8988T (cell line): ENCODE measurements at regions not wholly inside any gene's neighbourhood (a gene's known extent, or its start where the extent isn't known, plus 50 kb on each side); places are given as distances from the start of the nearest gene placed in this dataset.
"Not testable (repeated sequence)": the region's sequence is repeated elsewhere in the genome, so short reads cannot be mapped to it uniquely, and the experiment has no call there.

Experiments
- DNase-seq: peaks from one replicate; pipeline ENCODE4 v3.0.0; 2011

DNA sequence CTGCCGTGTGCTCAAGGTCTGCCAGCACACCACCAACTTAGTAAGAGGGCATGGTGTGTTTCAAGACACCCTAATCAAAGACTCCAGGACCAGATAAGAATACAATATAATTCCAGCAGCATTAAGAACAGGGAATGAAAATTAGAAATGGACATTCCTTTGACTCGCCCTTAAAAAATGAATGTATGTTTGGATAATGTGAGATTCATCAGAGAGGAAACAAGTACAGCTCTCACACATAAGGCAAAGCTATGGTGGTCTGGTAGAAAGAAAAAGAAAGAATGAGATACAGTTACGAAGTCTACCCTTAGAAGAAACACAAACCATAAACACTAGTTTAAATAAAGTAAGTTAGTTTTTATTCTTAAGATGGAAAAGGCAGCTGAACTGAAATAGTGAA is 174.8 kb upstream of the ANK3 start:
- DNase-seq = no peak

GRCh38 chr10:60560451-60560850 is 170.8 kb upstream of the ANK3 start:
- no peak for DNase-seq

DNA sequence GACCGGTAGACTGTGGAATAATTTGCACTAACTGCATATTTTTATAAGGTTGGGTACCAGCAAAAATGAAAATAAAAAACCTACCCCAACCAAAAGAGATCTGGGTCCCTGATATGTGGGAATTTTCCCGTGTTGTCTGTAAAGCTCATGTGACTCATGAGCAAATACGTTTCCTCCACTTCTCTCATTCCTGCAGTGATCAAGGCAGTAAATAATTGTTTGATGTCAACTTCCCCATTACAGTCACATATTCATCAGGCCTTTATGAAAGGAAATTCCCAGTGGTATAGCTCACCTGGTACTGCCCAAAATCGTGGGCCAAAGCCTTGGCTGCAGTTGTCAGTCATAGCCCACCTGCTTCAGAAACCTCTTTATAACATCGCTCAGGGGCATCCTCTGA is 166.0 kb upstream of the ANK3 start:
- no peak for DNase-seq

DNA sequence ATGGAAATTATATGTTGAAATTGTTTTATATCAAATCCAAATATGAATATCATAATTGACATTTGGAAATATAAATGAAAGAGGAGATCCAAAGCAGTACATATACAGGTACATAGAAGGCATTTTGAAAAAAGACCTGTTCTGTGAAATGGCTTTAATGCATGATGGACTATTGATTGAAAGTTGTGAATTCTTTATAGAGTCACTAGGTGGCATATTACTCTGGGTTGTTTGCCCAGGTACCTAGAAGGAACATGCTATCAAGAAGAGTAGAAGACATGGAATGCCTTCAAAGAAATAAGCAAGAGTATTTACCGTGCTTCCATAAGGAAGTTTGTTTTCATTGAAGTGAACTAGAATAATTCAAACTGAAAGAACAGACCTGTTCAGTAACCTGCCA is 160.0 kb upstream of the ANK3 start:
- DNase-seq = no peak

DNA sequence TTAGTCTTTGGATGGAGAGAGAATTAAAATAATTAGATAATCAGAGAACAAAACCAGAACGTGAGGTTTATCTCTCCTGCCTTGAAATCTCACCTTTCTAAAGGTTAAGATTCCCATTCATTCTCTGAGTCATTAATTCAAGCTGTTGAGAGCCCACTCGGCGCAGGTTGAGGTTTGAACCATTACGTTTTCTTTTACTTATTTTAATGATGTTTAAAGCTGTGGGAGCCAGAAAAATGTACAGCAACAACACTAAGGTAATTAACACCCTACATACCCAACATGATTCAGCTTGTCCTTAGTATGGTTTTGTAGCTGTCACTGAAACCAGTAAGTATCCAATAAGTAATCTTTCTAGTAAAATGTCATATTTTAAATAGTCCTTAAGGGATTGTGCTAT is 153.0 kb upstream of the ANK3 start:
- no peak for DNase-seq

- DNase-seq = no peak
Measured at GRCh38 chr10:60541451-60541850, 151.8 kb upstream of the ANK3 start.

DNA sequence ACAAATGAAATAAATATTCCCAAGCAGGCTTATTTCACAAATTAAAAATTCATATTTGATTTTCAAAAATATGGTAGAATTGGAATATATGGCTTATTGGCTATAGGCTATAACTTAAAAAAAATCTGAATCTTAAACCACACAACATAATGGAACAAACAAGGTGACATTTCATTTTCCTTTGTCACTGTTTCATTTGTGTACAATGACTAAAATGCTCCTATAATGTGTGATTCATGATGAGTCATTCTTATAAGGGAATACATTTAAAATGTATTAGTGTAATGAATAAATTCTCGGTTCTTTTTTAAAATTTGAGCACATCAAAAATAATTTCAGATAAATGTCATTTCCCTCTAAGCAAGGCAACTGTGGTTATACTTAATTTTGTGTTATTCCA is 148.0 kb upstream of the ANK3 start:
- DNase-seq = no peak

DNA sequence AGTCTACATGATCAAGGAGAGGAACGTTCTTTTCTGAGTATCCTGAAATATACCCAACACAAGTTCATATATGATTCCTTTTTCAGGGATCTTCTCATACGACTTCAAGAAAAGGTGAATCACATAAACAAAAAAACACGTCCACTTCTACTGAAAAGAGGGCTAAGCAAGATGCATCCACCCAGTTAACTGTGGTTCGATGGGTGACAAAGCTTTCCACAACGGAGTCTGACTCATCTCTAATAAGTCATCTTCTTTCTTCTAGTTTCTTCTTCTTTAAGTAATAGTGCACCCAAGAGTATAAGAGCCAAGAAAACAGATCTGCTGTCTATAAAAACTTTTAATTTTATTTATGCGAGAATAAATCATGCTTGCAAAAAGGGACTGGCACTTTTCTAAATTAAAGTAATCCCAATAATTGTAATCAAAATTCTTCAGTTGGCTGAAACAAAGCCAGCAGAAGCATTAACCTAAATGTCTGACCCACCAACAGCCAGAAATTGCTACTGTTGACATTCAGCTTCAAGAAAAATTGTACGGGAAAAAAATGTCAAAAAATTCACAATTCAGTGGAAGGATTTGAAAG is 146.9 kb upstream of the ANK3 start:
- no peak for DNase-seq

DNA sequence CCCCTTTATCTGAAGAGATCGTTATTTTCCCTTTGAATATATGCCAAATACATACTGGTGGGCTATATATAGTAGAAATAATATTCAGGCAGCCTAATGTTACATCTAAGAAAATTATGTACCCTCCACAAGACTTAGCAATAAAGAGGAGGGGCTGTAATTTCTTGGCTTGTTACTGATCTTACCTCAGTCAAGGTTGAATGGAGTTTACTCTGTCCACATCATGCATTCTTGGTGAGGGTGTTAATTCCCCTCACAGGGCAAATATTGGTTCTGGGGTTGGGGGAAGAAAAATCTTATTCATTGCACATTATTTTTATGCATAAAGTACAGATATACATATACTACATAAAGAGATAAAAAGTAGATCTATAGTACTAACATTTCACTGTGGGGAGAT is 145.8 kb upstream of the ANK3 start:
- no peak for DNase-seq

- no peak for DNase-seq
Measured at GRCh38 chr10:60534761-60535389, 145.2 kb upstream of the ANK3 start.

DNA sequence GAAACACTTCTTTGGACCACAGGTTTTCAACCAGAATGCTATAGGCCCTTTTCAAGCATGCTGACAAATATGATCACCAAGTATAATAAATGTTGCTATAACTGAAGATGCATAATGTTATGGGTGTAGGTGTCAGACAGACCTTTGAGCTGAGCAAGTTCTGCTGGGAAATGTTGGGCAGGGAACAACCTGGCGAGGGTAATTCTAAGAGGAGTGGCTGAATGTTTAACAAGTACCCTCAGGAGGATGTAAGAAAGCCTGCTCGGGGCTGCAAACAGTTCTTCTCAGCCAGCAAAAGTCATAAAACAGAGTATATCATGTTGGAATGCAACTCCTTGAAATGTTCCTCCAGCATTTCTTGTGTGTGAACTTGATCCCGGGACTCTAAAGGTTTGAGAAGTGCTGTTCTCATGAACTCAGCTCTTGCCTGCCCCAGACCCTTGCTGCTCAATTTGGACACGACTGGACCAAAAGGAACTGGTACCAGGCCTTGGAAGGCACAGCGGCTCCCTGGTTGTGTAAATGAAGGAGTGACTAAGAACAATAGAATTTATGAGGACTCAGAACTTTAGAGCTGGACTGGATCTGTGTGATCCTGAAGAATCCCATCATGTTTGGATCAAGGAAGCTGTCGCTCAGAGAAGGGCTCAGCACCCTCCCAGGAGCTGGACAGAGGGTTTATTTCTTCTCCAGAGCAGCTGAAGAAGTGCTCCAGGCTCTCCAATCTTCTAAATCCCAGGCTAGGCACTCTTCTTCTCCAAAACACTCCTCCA is 143.2 kb upstream of the ANK3 start:
- no peak for DNase-seq

DNA sequence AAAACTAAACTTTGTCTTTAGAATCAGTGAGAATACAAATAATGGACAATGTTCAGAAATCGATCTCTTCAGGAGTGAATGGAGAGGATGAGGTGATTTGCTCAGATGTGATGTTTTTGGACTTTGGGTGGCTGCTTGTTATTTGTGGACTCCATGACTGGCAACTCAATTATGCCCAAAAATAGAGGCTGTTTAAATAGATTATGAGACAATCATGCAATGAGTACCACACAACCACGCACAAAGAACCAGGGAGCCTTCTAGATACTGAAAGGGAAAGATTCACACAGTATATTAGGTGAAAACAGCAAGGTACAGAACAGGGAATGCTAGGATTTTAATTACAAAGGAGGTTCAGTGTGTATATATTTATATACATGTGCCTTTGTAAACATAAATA is 141.3 kb upstream of the ANK3 start:
- no peak for DNase-seq

DNA sequence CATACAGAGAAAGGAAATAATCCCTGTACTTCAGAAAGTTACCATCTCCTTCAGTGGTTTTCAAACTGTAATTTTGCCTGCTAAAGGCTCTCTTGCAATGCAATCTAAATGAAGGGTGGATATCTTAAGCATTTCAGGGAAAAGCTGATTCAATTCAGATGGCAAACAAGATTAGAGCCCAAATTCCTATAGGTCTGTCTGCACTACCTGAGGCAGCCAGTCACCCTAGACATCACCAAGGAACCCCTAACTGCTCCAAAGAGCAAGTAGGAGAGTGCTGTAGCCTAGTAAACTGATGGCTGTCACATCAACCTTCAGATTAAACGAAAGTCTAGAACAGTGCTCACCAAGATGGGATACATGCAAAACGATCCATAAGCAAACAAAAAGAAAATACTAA is 138.0 kb upstream of the ANK3 start:
- no peak for DNase-seq

GRCh38 chr10:60525716-60526585 is 136.3 kb upstream of the ANK3 start:
- no peak for DNase-seq

GRCh38 chr10:60524541-60524940 is 134.9 kb upstream of the ANK3 start:
- DNase-seq = no peak

- DNase-seq = not testable (repeated sequence)
Measured at GRCh38 chr10:60523371-60523770, 133.7 kb upstream of the ANK3 start.

- no peak for DNase-seq
Measured at GRCh38 chr10:60522617-60523016, 132.9 kb upstream of the ANK3 start.

- DNase-seq = no peak
Measured at GRCh38 chr10:60521974-60522405, 132.3 kb upstream of the ANK3 start.

DNA sequence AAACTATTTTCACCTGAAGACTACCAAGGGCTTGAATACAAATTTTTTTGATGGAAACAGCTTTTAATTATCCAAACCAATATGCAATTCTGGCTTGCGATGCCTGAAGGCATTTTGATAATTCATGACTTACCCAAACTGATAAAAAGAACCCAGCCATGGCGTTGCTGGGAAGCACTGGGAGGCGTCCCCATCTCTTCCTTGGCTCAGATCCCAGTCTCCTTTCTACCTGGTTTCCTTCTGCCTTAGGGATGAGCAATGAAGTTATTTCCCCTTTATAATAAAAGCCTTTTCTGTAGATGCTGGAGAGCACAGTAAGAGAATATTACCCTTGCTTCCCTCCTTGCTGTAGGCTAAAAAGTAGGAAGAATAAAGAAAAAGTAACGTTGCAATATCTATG is 129.1 kb upstream of the ANK3 start:
- DNase-seq = no peak

GRCh38 chr10:60517805-60518204 is 128.1 kb upstream of the ANK3 start:
- DNase-seq = no peak

DNA sequence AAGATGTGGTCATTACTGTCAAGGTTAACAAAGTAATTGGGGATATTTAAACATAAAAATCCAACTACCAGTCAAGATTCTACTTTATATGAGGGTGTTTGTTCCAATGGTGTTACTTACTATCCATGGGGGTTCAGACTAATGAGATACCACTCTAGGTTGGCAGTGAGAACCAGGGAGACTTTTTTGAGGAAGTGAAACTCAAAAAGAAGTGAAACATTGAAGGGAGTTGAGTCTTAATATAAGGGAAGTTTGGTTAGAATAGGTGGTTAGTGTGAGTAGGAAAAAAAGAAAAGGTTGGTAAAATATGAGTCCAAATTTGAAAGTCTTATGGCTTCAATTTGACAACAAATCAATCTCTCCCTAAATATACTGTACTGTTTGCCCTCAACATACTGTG is 123.6 kb upstream of the ANK3 start:
- DNase-seq = no peak

DNA sequence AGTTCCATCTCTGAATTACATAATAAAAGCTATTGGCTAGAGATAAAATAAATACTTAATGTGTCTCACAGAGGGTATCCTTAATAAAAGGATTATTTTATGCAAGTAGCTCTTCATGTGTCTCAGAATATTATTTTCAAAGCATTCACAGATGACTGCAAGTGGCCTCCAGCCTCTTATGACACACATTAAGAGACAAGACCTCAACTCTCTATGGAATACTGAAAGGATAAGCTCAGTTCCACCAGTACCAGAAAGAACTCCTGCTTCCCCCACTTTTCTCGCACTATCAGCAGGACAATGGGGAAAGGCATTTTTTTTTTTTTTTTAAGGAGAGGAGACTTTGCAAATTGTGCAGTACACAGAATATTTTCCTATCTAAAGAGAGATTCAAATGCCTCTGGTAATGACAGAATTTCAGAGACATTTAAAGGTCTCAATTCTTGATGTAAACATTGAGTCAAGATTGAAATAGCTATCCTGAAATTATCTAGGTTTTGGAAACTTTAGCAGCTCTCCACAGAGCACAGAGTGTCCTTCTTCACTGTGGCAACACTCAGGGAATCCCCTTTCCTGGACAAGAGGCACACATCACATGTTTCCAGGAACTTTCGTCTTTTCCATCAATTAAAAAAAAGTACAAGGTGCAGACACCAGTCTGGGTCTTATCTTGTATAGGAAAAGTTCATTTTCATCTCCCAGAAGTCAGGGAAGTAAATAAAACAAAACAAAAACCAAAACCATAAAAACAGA is 122.0 kb upstream of the ANK3 start:
- DNase-seq = no peak

DNA sequence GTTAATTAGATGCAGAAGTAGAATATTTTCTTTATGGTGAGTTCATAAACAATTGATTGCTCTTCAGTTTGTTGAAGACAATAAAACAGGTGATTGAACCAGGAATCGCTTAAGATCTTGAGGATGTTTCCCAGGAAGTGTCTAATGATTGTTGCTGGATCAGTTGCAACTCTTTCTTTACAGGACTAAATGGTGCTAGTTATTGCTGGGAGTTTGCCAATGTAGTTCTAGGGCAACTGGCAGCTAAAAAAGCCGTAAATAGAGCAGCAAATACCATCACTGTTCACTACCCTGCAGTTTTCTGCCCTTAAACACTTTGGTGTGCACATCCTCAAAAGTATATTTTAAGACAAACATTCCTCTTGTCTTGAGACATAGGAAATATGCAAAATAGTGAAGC is 119.2 kb upstream of the ANK3 start:
- DNase-seq = no peak
